HCT116 (cell line): ENCODE measurements at regions not wholly inside any gene's neighbourhood (a gene's known extent, or its start where the extent isn't known, plus 50 kb on each side); places are given as distances from the start of the nearest gene placed in this dataset.

Experiments used
- ATAC-seq: fragments of 200-7000 bp; cut with Tn5 transposase; 2 replicates; pipeline ENCODE4 v1.9.1; 2020; ENCODE audit warnings: mild to moderate bottlenecking, moderate library complexity
- BruUV-seq: library from RNA; stranded (reverse); fragments of 400-500 nt; replicated peaks from 2 replicates; lab custom pipeline; 2021; lab: Mats Ljungman, UMichigan
- CTCF ChIA-PET: fragments of 300-600 bp; sonication (Branson Sonifier 250); formaldehyde crosslinking; loops from one replicate; lab custom pipeline; 2021; ENCODE audit warnings: antibody characterized with exemption; lab: Charles Lee
- POLR2A ChIA-PET: fragments of 300-600, 350-600 bp; sonication (Branson Sonifier 250); formaldehyde crosslinking; loops from one replicate; lab custom pipeline; 2021; ENCODE audit warnings: antibody characterized with exemption; lab: Charles Lee
- RAD21 ChIA-PET, 2 experiments: fragments of 300-600 bp; sonication (Branson Sonifier 250); formaldehyde crosslinking; loops; one replicate each; lab custom pipeline; 2023; ENCODE audit warnings: low total read pairs in 2 of 2; ENCODE audit not compliant: uncharacterized antibody in 2 of 2, unreplicated experiment in 2 of 2, low non-redundant PET in 1 of 2; lab: Charles Lee
- DNase-seq: peaks from one replicate; pipeline ENCODE4 v3.0.0-alpha.2; 2010; ENCODE audit warnings: low read depth, low spot score
- H2AFZ ChIP-seq: fragments of 200-600 bp; shearing (Covaris generic), sonication (generic); 2 replicates; pipeline ENCODE4 v1.6.1; 2017; ENCODE audit warnings: low read depth, mixed run types, mixed read lengths, antibody characterized with exemption, low read length; ENCODE audit not compliant: poor library complexity, severe bottlenecking
- H3K27ac ChIP-seq: 2 replicates; pipeline ENCODE4 v1.5.1; 2012; ENCODE audit warnings: low read depth, low read length
- H3K27me3 ChIP-seq: fragments of 200-600 bp; sonication (generic); 2 replicates; pipeline ENCODE4 v1.6.1; 2016; ENCODE audit warnings: mixed run types, low read length, mixed read lengths; ENCODE audit not compliant: insufficient read depth
- H3K36me3 ChIP-seq, 2 experiments: fragments of 200-500 bp in 1 of 2; fragments of 200-600 bp in 1 of 2; sonication (Bioruptor generic) in 1 of 2; sonication (generic) in 1 of 2; 2 replicates each; pipeline versions ENCODE4 v1.5.1 to v1.6.1; 2014 to 2016; ENCODE audit warnings: low read length in 2 of 2, inconsistent platforms in 1 of 2, mixed read lengths in 1 of 2, mixed run types in 1 of 2; ENCODE audit not compliant: insufficient read depth in 2 of 2, control insufficient read depth in 1 of 2
- H3K4me1 ChIP-seq, 2 experiments: fragments of 200-600 bp in 1 of 2; sonication (generic) in 1 of 2; 2 replicates each; pipeline versions ENCODE4 v1.5.1 to v1.6.1; 2012 to 2017; ENCODE audit warnings: low read length in 2 of 2, inconsistent platforms in 1 of 2, mild to moderate bottlenecking in 1 of 2, mixed read lengths in 1 of 2, mixed run types in 1 of 2, moderate library complexity in 1 of 2; ENCODE audit not compliant: insufficient read depth in 2 of 2, control insufficient read depth in 1 of 2
- H3K4me2 ChIP-seq: fragments of 200-600 bp; sonication (generic); 2 replicates; pipeline ENCODE4 v1.6.1; 2017; ENCODE audit warnings: mixed run types, low read length, mixed read lengths
- H3K4me3 ChIP-seq, 2 experiments: fragments of 200-600 bp in 1 of 2; sonication (generic) in 1 of 2; replicated peaks in 1 of 2; 2 replicates each; pipeline ENCODE4 v1.5.1; 2011 to 2016; ENCODE audit warnings: low read length in 2 of 2, control low read depth in 1 of 2, low read depth in 1 of 2, mild to moderate bottlenecking in 1 of 2, mixed read lengths in 1 of 2, mixed run types in 1 of 2
- H3K79me2 ChIP-seq: fragments of 200-600 bp; sonication (generic); 2 replicates; pipeline ENCODE4 v1.6.1; 2017; ENCODE audit warnings: mild to moderate bottlenecking, mixed run types, low read length, moderate library complexity, mixed read lengths; ENCODE audit not compliant: insufficient read depth
- H3K9ac ChIP-seq: fragments of 200-600 bp; sonication (generic); 2 replicates; pipeline ENCODE4 v1.6.1; 2016; ENCODE audit warnings: low read length, mixed read lengths
- H3K9me2 ChIP-seq: fragments of 200-600 bp; sonication (generic), shearing (Covaris generic); 2 replicates; pipeline ENCODE4 v1.6.1; 2017; ENCODE audit warnings: mixed run types, mild to moderate bottlenecking, moderate library complexity; ENCODE audit not compliant: insufficient read depth
- H3K9me3 ChIP-seq, 2 experiments: fragments of 200-500 bp in 1 of 2; fragments of 200-600 bp in 1 of 2; sonication (Bioruptor generic) in 1 of 2; sonication (generic) in 1 of 2; 2 replicates each; pipeline ENCODE4 v1.6.1; 2014 to 2017; ENCODE audit warnings: low read length in 2 of 2, mixed read lengths in 2 of 2, inconsistent platforms in 1 of 2, low read depth in 1 of 2, mild to moderate bottlenecking in 1 of 2, mixed run types in 1 of 2, moderate library complexity in 1 of 2; ENCODE audit not compliant: control insufficient read depth in 1 of 2, insufficient read depth in 1 of 2
- H4K20me1 ChIP-seq: fragments of 200-600 bp; sonication (generic), shearing (Covaris generic); 2 replicates; pipeline ENCODE4 v1.6.1; 2017; ENCODE audit warnings: mixed run types, mild to moderate bottlenecking, moderate library complexity; ENCODE audit not compliant: insufficient read depth
- CEBPB ChIP-seq: IDR thresholded peaks from 2 replicates; pipeline ENCODE4 v1.6.1; 2012; ENCODE audit warnings: low read depth
- EZH2 ChIP-seq: fragments of 200-600 bp; sonication (generic); IDR thresholded peaks from 2 replicates; pipeline ENCODE4 v1.6.1; 2017; ENCODE audit warnings: antibody characterized with exemption, mixed run types
- FOSL1 ChIP-seq: IDR thresholded peaks from 2 replicates; pipeline ENCODE4 v1.6.1; 2012; ENCODE audit warnings: low read depth
- JUND ChIP-seq: IDR thresholded peaks from 2 replicates; pipeline ENCODE4 v1.6.1; 2012
- SIN3A ChIP-seq: IDR thresholded peaks from 2 replicates; pipeline ENCODE4 v1.6.1; 2012; ENCODE audit warnings: low read depth
- TCF7L2 ChIP-seq: IDR thresholded peaks from 2 replicates; pipeline ENCODE4 v1.7.0; 2011; ENCODE audit warnings: borderline replicate concordance, inconsistent platforms; ENCODE audit not compliant: insufficient read depth, insufficient read length; ENCODE audit errors: extremely low read depth
- ZFX ChIP-seq: fragments of 450-650 bp; IDR thresholded peaks from 2 replicates; pipeline ENCODE4 v1.6.1; 2017
- ZNF274 ChIP-seq: fragments of 200-500 bp; sonication (Bioruptor generic); IDR thresholded peaks from 2 replicates; pipeline ENCODE4 v1.6.1; 2014; ENCODE audit warnings: mild to moderate bottlenecking, low read depth, low read length, inconsistent platforms
- intact Hi-C: fragments of 100-400 bp; cut with micrococcal nuclease; formaldehyde crosslinking; loops from 2 replicates; pipeline ENCODE4 v1.10.0; 2022
- TF ChIP-seq, protein P1 (sequence below): IDR thresholded peaks from 2 replicates; pipeline ENCODE4 v1.6.1; 2012; ENCODE audit warnings: low read depth

DNA sequence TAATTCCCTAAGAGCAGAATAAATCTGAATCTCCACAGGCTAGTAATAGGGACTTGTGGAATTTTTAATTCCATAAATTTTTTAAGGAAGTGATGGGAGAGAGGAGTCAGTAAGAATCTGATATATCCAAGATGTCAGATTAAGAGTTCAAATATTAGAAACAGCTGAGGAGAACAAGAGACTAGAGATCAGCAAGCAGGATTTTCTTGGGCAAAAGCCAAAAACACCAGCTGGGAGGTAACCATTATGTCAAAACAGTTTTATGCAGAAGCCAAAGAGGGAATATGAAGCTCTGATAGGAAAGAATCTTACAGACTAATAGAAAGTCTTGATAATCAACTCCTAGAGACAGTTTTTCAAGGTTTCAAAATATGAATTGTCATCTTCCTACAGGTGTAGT, 72.2 kb upstream of the RBPJ start:
- H3K9ac ChIP-seq = no peak overlapping the region
- peaks cover 10 to 15% of the 10 kb centered on the region in 2 experiments; a peak in 3 of 4 replicates for H3K4me1 ChIP-seq
- no peak for DNase-seq
- H3K27ac ChIP-seq = no peak overlapping the region
- no peaks in the 10 kb centered on the region for H3K79me2 ChIP-seq
- no peak for ATAC-seq
- BruUV-seq = no TSS peak
- H3K4me2 ChIP-seq = no peak overlapping the region
- ChIA-PET CTCF (no interaction called here), RAD21 (no interaction called here), POLR2A (no interaction called here)
- intact Hi-C loops = no loop called here
- H3K36me3 ChIP-seq = no peaks in the 10 kb centered on the region
- no peaks in the 10 kb centered on the region for H3K9me3 ChIP-seq
- H3K27me3 ChIP-seq = no peaks in the 10 kb centered on the region
- no peak overlapping the region for H3K4me3 ChIP-seq
- no peaks in the 10 kb centered on the region for H3K9me2 ChIP-seq
- H4K20me1 ChIP-seq = no peaks in the 10 kb centered on the region
- TF ChIP-seq JUND (no peak), FOSL1 (no peak), CEBPB (no peak), TCF7L2 (no peak), ZNF274 (no peak), SIN3A (no peak), ZFX (no peak), EZH2 (no peak)
- TF ChIP-seq, protein P1, sequence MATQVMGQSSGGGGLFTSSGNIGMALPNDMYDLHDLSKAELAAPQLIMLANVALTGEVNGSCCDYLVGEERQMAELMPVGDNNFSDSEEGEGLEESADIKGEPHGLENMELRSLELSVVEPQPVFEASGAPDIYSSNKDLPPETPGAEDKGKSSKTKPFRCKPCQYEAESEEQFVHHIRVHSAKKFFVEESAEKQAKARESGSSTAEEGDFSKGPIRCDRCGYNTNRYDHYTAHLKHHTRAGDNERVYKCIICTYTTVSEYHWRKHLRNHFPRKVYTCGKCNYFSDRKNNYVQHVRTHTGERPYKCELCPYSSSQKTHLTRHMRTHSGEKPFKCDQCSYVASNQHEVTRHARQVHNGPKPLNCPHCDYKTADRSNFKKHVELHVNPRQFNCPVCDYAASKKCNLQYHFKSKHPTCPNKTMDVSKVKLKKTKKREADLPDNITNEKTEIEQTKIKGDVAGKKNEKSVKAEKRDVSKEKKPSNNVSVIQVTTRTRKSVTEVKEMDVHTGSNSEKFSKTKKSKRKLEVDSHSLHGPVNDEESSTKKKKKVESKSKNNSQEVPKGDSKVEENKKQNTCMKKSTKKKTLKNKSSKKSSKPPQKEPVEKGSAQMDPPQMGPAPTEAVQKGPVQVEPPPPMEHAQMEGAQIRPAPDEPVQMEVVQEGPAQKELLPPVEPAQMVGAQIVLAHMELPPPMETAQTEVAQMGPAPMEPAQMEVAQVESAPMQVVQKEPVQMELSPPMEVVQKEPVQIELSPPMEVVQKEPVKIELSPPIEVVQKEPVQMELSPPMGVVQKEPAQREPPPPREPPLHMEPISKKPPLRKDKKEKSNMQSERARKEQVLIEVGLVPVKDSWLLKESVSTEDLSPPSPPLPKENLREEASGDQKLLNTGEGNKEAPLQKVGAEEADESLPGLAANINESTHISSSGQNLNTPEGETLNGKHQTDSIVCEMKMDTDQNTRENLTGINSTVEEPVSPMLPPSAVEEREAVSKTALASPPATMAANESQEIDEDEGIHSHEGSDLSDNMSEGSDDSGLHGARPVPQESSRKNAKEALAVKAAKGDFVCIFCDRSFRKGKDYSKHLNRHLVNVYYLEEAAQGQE = no peak
- peak overlapping the region; percentile 85 for H2AFZ ChIP-seq
